Ovary (tissue), 7 donors: ENCODE measurements at regions not wholly inside any gene's neighbourhood (a gene's known extent, or its start where the extent isn't known, plus 50 kb on each side); places are given as distances from the start of the nearest gene placed in this dataset.

ENCODE experiments used
- DNase-seq, 5 donors: peaks; one replicate each; pipeline ENCODE4 v3.0.0-alpha.2; 2019 to 2020
- H3K27ac ChIP-seq, 2 donors: fragments of 200-600 bp; one replicate each; pipeline versions ENCODE4 v1.5.1 to v1.8.0; 2019 to 2022
- H3K27me3 ChIP-seq: fragments of 200-600 bp; one replicate; pipeline ENCODE4 v1.8.0; 2022
- H3K36me3 ChIP-seq: fragments of 200-600 bp; sonication (generic); one replicate; pipeline ENCODE4 v1.5.1; 2019
- H3K4me1 ChIP-seq: one replicate; pipeline ENCODE4 v1.8.1; 2013; ENCODE audit warnings: mild to moderate bottlenecking, moderate library complexity; ENCODE audit not compliant: insufficient read depth
- H3K4me3 ChIP-seq: fragments of 200-600 bp; sonication (generic); one replicate; pipeline ENCODE4 v1.5.1; 2017
- H3K9me3 ChIP-seq, 2 donors: fragments of 200-600 bp in 1 of 2; sonication (generic) in 1 of 2; one replicate each; pipeline versions ENCODE4 v1.5.1 to v1.8.1; 2013 to 2019; ENCODE audit warnings: mild to moderate bottlenecking in 1 of 2, moderate library complexity in 1 of 2
- CTCF ChIP-seq, 3 donors: fragments of 450-650 bp in 2 of 3; fragments of 200-600 bp in 1 of 3; IDR thresholded peaks; one replicate each; pipeline versions ENCODE4 v1.5.1 to v1.8.0; 2016 to 2022; ENCODE audit warnings: antibody characterized with exemption in 3 of 3, mild to moderate bottlenecking in 1 of 3
- EP300 ChIP-seq: sonication (generic); formaldehyde crosslinking; IDR thresholded peaks from one replicate; pipeline ENCODE4 v1.6.1; 2017; ENCODE audit warnings: antibody characterized with exemption
- POLR2A ChIP-seq: fragments of 450-650 bp; IDR thresholded peaks from one replicate; pipeline ENCODE4 v1.6.1; 2017; ENCODE audit warnings: antibody characterized with exemption, mild to moderate bottlenecking, moderate library complexity
- WGBS, 3 donors: extraction: QIAGEN DNeasy Blood & Tissue Kit in 1 of 3; methylation state at CpG; one replicate each; pipeline versions ENCODE4 v1.1.5 to v1.1.7; 2013 to 2017; 5-methylcytosine and 5-hydroxymethylcytosine counted together
- intact Hi-C, 4 donors: fragments of 100-400 bp; cut with DNase I; formaldehyde crosslinking; loops; one replicate each; pipeline versions ENCODE4 v1.11.0 to v1.15.1; 2022 to 2023
- donor health status: DM: no; HTN: no; CAD: no; lungs with moderate emphysema.
- donor health status: DM: no; HTN: no; CAD: no.
- donor health status: Bipolar disorder and iron deficiency.
- donor health status: DM: no; HTN: no; CAD: no.
- donor health status: DM: yes; HTN: yes; CAD: no.

GRCh38 chr15:67991706-67992105 is 62.4 kb upstream of the PIAS1 start:
- intact Hi-C loops: no loop called here
- H3K4me1 ChIP-seq: no peaks in the 10 kb centered on the region
- TF ChIP-seq POLR2A: no peak
- TF ChIP-seq CTCF (IDR thresholded peaks at IDR 0.05): no peak
- no peak for TF ChIP-seq EP300
- DNase-seq: no peak
- H3K9me3 ChIP-seq: no peaks in the 10 kb centered on the region
- H3K36me3 ChIP-seq: no peaks in the 10 kb centered on the region
- H3K27me3 ChIP-seq: no peaks in the 10 kb centered on the region
- 97 to 100% (median 97%) methylated on average over 2 of the region's 2 CpGs for WGBS, 3 donors
- H3K4me3 ChIP-seq: no peak overlapping the region
- H3K27ac ChIP-seq: no peak overlapping the region

- Histone ChIP-seq H3K4me3 (no peak overlapping the region), H3K27me3 (no peaks in the 10 kb centered on the region), H3K36me3 (no peaks in the 10 kb centered on the region), H3K27ac (no peak overlapping the region), H3K4me1 (no peaks in the 10 kb centered on the region), H3K9me3 (no peaks in the 10 kb centered on the region)
- 90 to 95% (median 92%) methylated on average over 5 of the region's 5 CpGs for WGBS, 3 donors
- TF ChIP-seq CTCF (IDR thresholded peaks at IDR 0.05) (no peak), EP300 (no peak), POLR2A (no peak)
- intact Hi-C loops: no loop called here
- DNase-seq: no peak
Measured at GRCh38 chr15:67992411-67992810, 61.7 kb upstream of the PIAS1 start.

GRCh38 chr15:67992834-67993233 is 61.3 kb upstream of the PIAS1 start:
- H3K27ac ChIP-seq: no peak overlapping the region
- H3K9me3 ChIP-seq: no peaks in the 10 kb centered on the region
- no peaks in the 10 kb centered on the region for H3K27me3 ChIP-seq
- no peak for DNase-seq
- no peaks in the 10 kb centered on the region for H3K36me3 ChIP-seq
- intact Hi-C loops: no loop called here
- no peak for TF ChIP-seq CTCF (IDR thresholded peaks at IDR 0.05)
- no peak for TF ChIP-seq EP300
- no peak for TF ChIP-seq POLR2A
- no peaks in the 10 kb centered on the region for H3K4me1 ChIP-seq
- H3K4me3 ChIP-seq: no peak overlapping the region
- 87 to 97% (median 92%) methylated on average over 2 of the region's 2 CpGs for WGBS, 3 donors

- H3K4me3 ChIP-seq: no peak overlapping the region
- DNase-seq: no peak
- peaks cover 3% of the 10 kb centered on the region for H3K4me1 ChIP-seq
- TF ChIP-seq POLR2A: no peak
- no peak for TF ChIP-seq CTCF (IDR thresholded peaks at IDR 0.05)
- no peak for TF ChIP-seq EP300
- no peak overlapping the region for H3K27ac ChIP-seq
- WGBS, 3 donors: 89 to 97% (median 93%) methylated on average over 1 of the region's 1 CpG
- no peaks in the 10 kb centered on the region for H3K36me3 ChIP-seq
- intact Hi-C loops: no loop called here
- H3K9me3 ChIP-seq: no peaks in the 10 kb centered on the region
- no peaks in the 10 kb centered on the region for H3K27me3 ChIP-seq
Measured at GRCh38 chr15:67997996-67998395, 56.1 kb upstream of the PIAS1 start.
